Pancreas (tissue), 10 donors: ENCODE measurements at regions not wholly inside any gene's neighbourhood (a gene's known extent, or its start where the extent isn't known, plus 50 kb on each side); places are given as distances from the start of the nearest gene placed in this dataset.
"Not testable (repeated sequence)": the region's sequence is repeated elsewhere in the genome, so short reads cannot be mapped to it uniquely, and the experiment has no call there.

Experiments used
- ATAC-seq, 4 donors: fragments of 200-7000 bp; cut with Tn5 transposase; one replicate each; pipeline versions ENCODE4 v1.8.0 to v1.9.1; 2020; ENCODE audit warnings: mild to moderate bottlenecking in 4 of 4, moderate library complexity in 4 of 4
- DNase-seq, 6 donors: peaks; one replicate each; pipeline ENCODE4 v3.0.0-alpha.2; 2020
- FAIRE-seq: peaks from 2 replicates; lab custom pipeline; 2012; peaks lifted over from hg19 to GRCh38; lab: Jason Lieb, UNC
- H3K27ac ChIP-seq, 4 donors: fragments of 200-600 bp; sonication (generic); 1 replicate in 3 of 4; 2 replicates in 1 of 4; pipeline versions ENCODE4 v1.5.0 to v1.8.0; 2020
- H3K27me3 ChIP-seq, 4 donors: fragments of 200-600 bp; one replicate each; pipeline ENCODE4 v1.8.0; 2021
- H3K36me3 ChIP-seq, 3 donors: fragments of 200-600 bp; sonication (generic) in 1 of 3; one replicate each; pipeline versions ENCODE4 v1.5.0 to v1.8.0; 2020 to 2021
- H3K4me1 ChIP-seq, 3 donors: fragments of 200-600 bp; one replicate each; pipeline ENCODE4 v1.8.0; 2021
- H3K4me3 ChIP-seq, 4 donors: fragments of 200-600 bp; sonication (generic) in 2 of 4; one replicate each; pipeline versions ENCODE4 v1.5.0 to v1.8.0; 2020 to 2021
- H3K9me3 ChIP-seq, 4 donors: fragments of 200-600 bp; one replicate each; pipeline ENCODE4 v1.8.0; 2021
- CTCF ChIP-seq, 4 donors: fragments of 200-600 bp; sonication (generic) in 3 of 4; IDR thresholded peaks; one replicate each; pipeline versions ENCODE4 v1.5.0 to v1.8.0; 2021; ENCODE audit warnings: antibody characterized with exemption in 4 of 4
- whole genome bisulfite sequencing, 2 donors: extraction: QIAGEN DNeasy Blood & Tissue Kit; methylation state at CpG; one replicate each; pipeline ENCODE4 v1.1.7; 2013; 5-methylcytosine and 5-hydroxymethylcytosine counted together
- intact Hi-C, 3 donors: fragments of 100-400 bp; cut with DNase I; formaldehyde crosslinking; loops; one replicate each; pipeline versions ENCODE4 v1.11.1 to v1.14.2; 2022
- donor health status: healthy with polysubstance abuse.
- donor health status: DM: no; HTN: no; CAD: no; lungs with moderate emphysema.
- donor health status: DM: no; HTN: no; CAD: no.
- donor health status: control.
- donor health status: control.
- donor health status: Bipolar disorder and iron deficiency.
- donor health status: DM: yes; HTN: yes; CAD: no.
- donor health status: DM: no; HTN: no; CAD: no.
- donor health status: DM: no; HTN: no; CAD: no.
- donor health status: DM: yes; HTN: yes; CAD: no.

GRCh38 chr5:30147976-30148375 lies 1045.5 kb upstream of the CDH6 start:
- Histone ChIP-seq H3K9me3 (no peaks in the 10 kb centered on the region), H3K27me3 (no peaks in the 10 kb centered on the region), H3K27ac (no peak overlapping the region), H3K36me3 (no peaks in the 10 kb centered on the region), H3K4me3 (no peak overlapping the region), H3K4me1 (no peaks in the 10 kb centered on the region)
- intact Hi-C loops = no loop called here
- FAIRE-seq (no peak), ATAC-seq (no peak), DNase-seq (no peak)
- 9 to 24% methylated on average over 1 of the region's 1 CpG for WGBS, 2 donors
- no peak for TF ChIP-seq CTCF (IDR thresholded peaks at IDR 0.05)

GRCh38 chr5:30144059-30144458 lies 1049.4 kb upstream of the CDH6 start:
- 46 to 61% methylated on average over 4 of the region's 4 CpGs for WGBS, 2 donors
- intact Hi-C loops, H3K36me3 ChIP-seq, ATAC-seq, H3K4me3 ChIP-seq, H3K27me3 ChIP-seq, FAIRE-seq, H3K9me3 ChIP-seq, H3K4me1 ChIP-seq, DNase-seq, H3K27ac ChIP-seq: not testable (repeated sequence)

GRCh38 chr5:30142432-30142831 lies 1051.1 kb upstream of the CDH6 start:
- ATAC-seq (no peak), DNase-seq (peak in 1 of 6 donors; percentile 23), FAIRE-seq (no peak)
- Histone ChIP-seq H3K4me1 (no peaks in the 10 kb centered on the region), H3K27me3 (no peaks in the 10 kb centered on the region), H3K4me3 (no peak overlapping the region), H3K9me3 (no peaks in the 10 kb centered on the region), H3K36me3 (no peaks in the 10 kb centered on the region), H3K27ac (no peak overlapping the region)
- intact Hi-C loops = no loop called here
- WGBS, 2 donors = 49 to 63% methylated on average over 4 of the region's 4 CpGs
- TF ChIP-seq CTCF (IDR thresholded peaks at IDR 0.05) = no peak

- H3K9me3 ChIP-seq = no peaks in the 10 kb centered on the region
- WGBS, 2 donors = 18 to 31% methylated on average over 3 of the region's 3 CpGs
- no peak for TF ChIP-seq CTCF (IDR thresholded peaks at IDR 0.05)
- ATAC-seq = no peak
- FAIRE-seq = no peak
- no peaks in the 10 kb centered on the region for H3K36me3 ChIP-seq
- intact Hi-C loops = no loop called here
- no peak overlapping the region for H3K27ac ChIP-seq
- no peak for DNase-seq
- no peaks in the 10 kb centered on the region for H3K27me3 ChIP-seq
- H3K4me1 ChIP-seq = no peaks in the 10 kb centered on the region
- no peak overlapping the region for H3K4me3 ChIP-seq
These were observed 1072.4 kb upstream of the CDH6 start for GRCh38 chr5:30121043-30121442.

GRCh38 chr5:30117135-30117534 lies 1076.4 kb upstream of the CDH6 start:
- Histone ChIP-seq H3K27ac (no peak overlapping the region), H3K4me1 (no peaks in the 10 kb centered on the region), H3K9me3 (no peaks in the 10 kb centered on the region), H3K4me3 (no peak overlapping the region), H3K36me3 (no peaks in the 10 kb centered on the region), H3K27me3 (no peaks in the 10 kb centered on the region)
- no peak for DNase-seq
- ATAC-seq = no peak
- intact Hi-C loops = no loop called here
- FAIRE-seq = no peak
- TF ChIP-seq CTCF (IDR thresholded peaks at IDR 0.05) = no peak

GRCh38 chr5:30113542-30113941 lies 1079.9 kb upstream of the CDH6 start:
- 64 to 68% methylated on average over 4 of the region's 4 CpGs for WGBS, 2 donors
- no peaks in the 10 kb centered on the region for H3K27me3 ChIP-seq
- no peak for TF ChIP-seq CTCF (IDR thresholded peaks at IDR 0.05)
- no peaks in the 10 kb centered on the region for H3K9me3 ChIP-seq
- H3K4me3 ChIP-seq = no peak overlapping the region
- DNase-seq (no peak), FAIRE-seq (no peak), ATAC-seq (no peak)
- no peak overlapping the region for H3K27ac ChIP-seq
- no peaks in the 10 kb centered on the region for H3K4me1 ChIP-seq
- no peaks in the 10 kb centered on the region for H3K36me3 ChIP-seq
- intact Hi-C loops = no loop called here
